Fibroblast of peridontal ligament (primary cell): ENCODE measurements at regions not wholly inside any gene's neighbourhood (a gene's known extent, or its start where the extent isn't known, plus 50 kb on each side); places are given as distances from the start of the nearest gene placed in this dataset.

Experiments
- DNase-seq: peaks from one replicate; pipeline ENCODE4 v3.0.0-alpha.2; 2010; ENCODE audit errors: extremely low read depth

GRCh38 chr4:159500861-159501260, 398.0 kb downstream of the RAPGEF2 start:
- no peak for DNase-seq

- DNase-seq = no peak
Measured at GRCh38 chr4:159503236-159504008, 400.5 kb downstream of the RAPGEF2 start.

- no peak for DNase-seq
Measured at GRCh38 chr4:159504684-159505083, 401.8 kb downstream of the RAPGEF2 start.

- DNase-seq = no peak
Measured at GRCh38 chr4:159505266-159505975, 402.5 kb downstream of the RAPGEF2 start.

- DNase-seq = no peak
Measured at GRCh38 chr4:159506801-159507517, 404.1 kb downstream of the RAPGEF2 start.

- DNase-seq = no peak
Measured at GRCh38 chr4:159508917-159509500, 406.1 kb downstream of the RAPGEF2 start.

- DNase-seq = no peak
Measured at GRCh38 chr4:159512348-159512747, 409.5 kb downstream of the RAPGEF2 start.

GRCh38 chr4:159515314-159516025, 412.6 kb downstream of the RAPGEF2 start:
- DNase-seq = no peak

GRCh38 chr4:159516556-159517140, 413.8 kb downstream of the RAPGEF2 start:
- no peak for DNase-seq

GRCh38 chr4:159520074-159520473, 417.2 kb downstream of the RAPGEF2 start:
- DNase-seq = no peak

- no peak for DNase-seq
Measured at GRCh38 chr4:159526172-159526571, 423.3 kb downstream of the RAPGEF2 start.

- no peak for DNase-seq
Measured at GRCh38 chr4:159534655-159535054, 431.8 kb downstream of the RAPGEF2 start.

- no peak for DNase-seq
Measured at GRCh38 chr4:159538556-159538955, 435.7 kb downstream of the RAPGEF2 start.

- DNase-seq = no peak
Measured at GRCh38 chr4:159540038-159540437, 437.2 kb downstream of the RAPGEF2 start.

- DNase-seq = no peak
Measured at GRCh38 chr4:159540501-159540900, 437.6 kb downstream of the RAPGEF2 start.

GRCh38 chr4:159541143-159541542, 438.3 kb downstream of the RAPGEF2 start:
- DNase-seq = no peak

- DNase-seq = no peak
Measured at GRCh38 chr4:159542296-159542695, 439.4 kb downstream of the RAPGEF2 start.

GRCh38 chr4:159543831-159544230, 441.0 kb downstream of the RAPGEF2 start:
- no peak for DNase-seq

GRCh38 chr4:159545556-159545955, 442.7 kb downstream of the RAPGEF2 start:
- DNase-seq = no peak

GRCh38 chr4:159547645-159548308, 444.9 kb downstream of the RAPGEF2 start:
- no peak for DNase-seq

- DNase-seq = no peak
Measured at GRCh38 chr4:159549098-159549518, 446.2 kb downstream of the RAPGEF2 start.
